ENCODE measurements at regions not wholly inside any gene's neighbourhood (a gene's known extent, or its start where the extent isn't known, plus 50 kb on each side); places are given as distances from the start of the nearest gene placed in this dataset.

- TF ChIP-seq POLR2AphosphoS5 (IDR thresholded peaks at IDR 0.05; ENCODE audit: low read depth, low read length), result no peak
- TF ChIP-seq, protein P1, sequence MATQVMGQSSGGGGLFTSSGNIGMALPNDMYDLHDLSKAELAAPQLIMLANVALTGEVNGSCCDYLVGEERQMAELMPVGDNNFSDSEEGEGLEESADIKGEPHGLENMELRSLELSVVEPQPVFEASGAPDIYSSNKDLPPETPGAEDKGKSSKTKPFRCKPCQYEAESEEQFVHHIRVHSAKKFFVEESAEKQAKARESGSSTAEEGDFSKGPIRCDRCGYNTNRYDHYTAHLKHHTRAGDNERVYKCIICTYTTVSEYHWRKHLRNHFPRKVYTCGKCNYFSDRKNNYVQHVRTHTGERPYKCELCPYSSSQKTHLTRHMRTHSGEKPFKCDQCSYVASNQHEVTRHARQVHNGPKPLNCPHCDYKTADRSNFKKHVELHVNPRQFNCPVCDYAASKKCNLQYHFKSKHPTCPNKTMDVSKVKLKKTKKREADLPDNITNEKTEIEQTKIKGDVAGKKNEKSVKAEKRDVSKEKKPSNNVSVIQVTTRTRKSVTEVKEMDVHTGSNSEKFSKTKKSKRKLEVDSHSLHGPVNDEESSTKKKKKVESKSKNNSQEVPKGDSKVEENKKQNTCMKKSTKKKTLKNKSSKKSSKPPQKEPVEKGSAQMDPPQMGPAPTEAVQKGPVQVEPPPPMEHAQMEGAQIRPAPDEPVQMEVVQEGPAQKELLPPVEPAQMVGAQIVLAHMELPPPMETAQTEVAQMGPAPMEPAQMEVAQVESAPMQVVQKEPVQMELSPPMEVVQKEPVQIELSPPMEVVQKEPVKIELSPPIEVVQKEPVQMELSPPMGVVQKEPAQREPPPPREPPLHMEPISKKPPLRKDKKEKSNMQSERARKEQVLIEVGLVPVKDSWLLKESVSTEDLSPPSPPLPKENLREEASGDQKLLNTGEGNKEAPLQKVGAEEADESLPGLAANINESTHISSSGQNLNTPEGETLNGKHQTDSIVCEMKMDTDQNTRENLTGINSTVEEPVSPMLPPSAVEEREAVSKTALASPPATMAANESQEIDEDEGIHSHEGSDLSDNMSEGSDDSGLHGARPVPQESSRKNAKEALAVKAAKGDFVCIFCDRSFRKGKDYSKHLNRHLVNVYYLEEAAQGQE (IDR thresholded peaks at IDR 0.05; ENCODE audit: insufficient read depth in 1 of 2, low read depth in 2 of 2, low read length in 2 of 2), result no peak
- no peak for TF ChIP-seq FOXP2 (optimal IDR thresholded peaks at IDR 0.05; ENCODE audit: borderline replicate concordance, extremely low read depth, extremely low read length, insufficient read depth)
- TF ChIP-seq TAF1 (IDR thresholded peaks at IDR 0.05; ENCODE audit: borderline replicate concordance, insufficient read depth, low read length), result no peak
- no peak for TF ChIP-seq SIN3A (IDR thresholded peaks at IDR 0.05; ENCODE audit: borderline replicate concordance, insufficient read depth, low read length)
These were observed 93.4 kb upstream of the KIF2A start for GRCh38 chr5:62212648-62213047.

DNA sequence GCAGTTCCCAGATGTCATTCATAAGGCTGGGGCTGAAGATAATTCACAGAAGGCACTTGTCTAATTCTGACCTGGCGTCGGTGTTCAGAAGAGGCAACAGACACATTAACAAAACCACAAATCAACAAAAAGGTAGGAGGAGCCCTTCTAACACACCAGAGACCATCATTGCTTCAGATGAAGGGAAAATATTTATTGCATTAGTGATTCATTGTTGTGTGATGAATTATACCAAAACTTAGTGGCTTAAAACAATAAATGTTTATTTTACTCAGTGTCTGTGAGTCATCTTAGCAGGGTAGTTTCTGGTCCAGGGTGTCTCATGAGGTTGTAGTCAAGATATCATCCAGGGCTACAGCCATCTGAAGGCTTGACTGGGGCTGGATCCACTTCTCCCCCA is 91.3 kb upstream of the KIF2A start:
- TF ChIP-seq POLR2AphosphoS5 (IDR thresholded peaks at IDR 0.05; ENCODE audit: low read depth, low read length), result no peak
- no peak for TF ChIP-seq FOXP2 (optimal IDR thresholded peaks at IDR 0.05; ENCODE audit: borderline replicate concordance, extremely low read depth, extremely low read length, insufficient read depth)
- no peak for TF ChIP-seq TAF1 (IDR thresholded peaks at IDR 0.05; ENCODE audit: borderline replicate concordance, insufficient read depth, low read length)
- TF ChIP-seq SIN3A (IDR thresholded peaks at IDR 0.05; ENCODE audit: borderline replicate concordance, insufficient read depth, low read length), result no peak
- TF ChIP-seq, protein P1 (IDR thresholded peaks at IDR 0.05; ENCODE audit: insufficient read depth in 1 of 2, low read depth in 2 of 2, low read length in 2 of 2), result no peak

- TF ChIP-seq POLR2AphosphoS5 (IDR thresholded peaks at IDR 0.05; ENCODE audit: low read depth, low read length) (no peak), FOXP2 (optimal IDR thresholded peaks at IDR 0.05; ENCODE audit: borderline replicate concordance, extremely low read depth, extremely low read length, insufficient read depth) (no peak), TAF1 (IDR thresholded peaks at IDR 0.05; ENCODE audit: borderline replicate concordance, insufficient read depth, low read length) (no peak), SIN3A (IDR thresholded peaks at IDR 0.05; ENCODE audit: borderline replicate concordance, insufficient read depth, low read length) (no peak)
- TF ChIP-seq, protein P1 (IDR thresholded peaks at IDR 0.05; ENCODE audit: insufficient read depth in 1 of 2, low read depth in 2 of 2, low read length in 2 of 2), result no peak
These were observed 74.4 kb upstream of the KIF2A start for GRCh38 chr5:62231576-62231975.

GRCh38 chr5:62256161-62257019 is 49.6 kb upstream of the KIF2A start:
- TF ChIP-seq SIN3A (IDR thresholded peaks at IDR 0.05; ENCODE audit: borderline replicate concordance, insufficient read depth, low read length), result peak; percentile 83; the same call in 1 of the 2 replicates
- TF ChIP-seq FOXP2 (optimal IDR thresholded peaks at IDR 0.05; ENCODE audit: borderline replicate concordance, extremely low read depth, extremely low read length, insufficient read depth), result no peak

Measured in PFSK-1 (cell line).